Esophagus muscularis mucosa (tissue), 4 donors: ENCODE measurements at regions not wholly inside any gene's neighbourhood (a gene's known extent, or its start where the extent isn't known, plus 50 kb on each side); places are given as distances from the start of the nearest gene placed in this dataset.
"Not testable (repeated sequence)": the region's sequence is repeated elsewhere in the genome, so short reads cannot be mapped to it uniquely, and the experiment has no call there.

Source experiments
- DNase-seq: peaks from one replicate; pipeline ENCODE4 v3.0.0-alpha.2; 2017; ENCODE audit errors: extremely low spot score
- H3K27ac ChIP-seq, 4 donors: fragments of 200-600 bp; sonication (generic); replicated peaks in 1 of 4; 1 replicate in 3 of 4; 2 replicates in 1 of 4; pipeline ENCODE4 v1.5.1; 2016 to 2019; ENCODE audit warnings: mild to moderate bottlenecking in 1 of 4
- H3K27me3 ChIP-seq, 4 donors: fragments of 200-600 bp; sonication (generic); one replicate each; pipeline versions ENCODE4 v1.5.1 to v1.6.0; 2016 to 2019
- H3K36me3 ChIP-seq, 4 donors: fragments of 200-600 bp; sonication (generic); one replicate each; pipeline ENCODE4 v1.5.1; 2016 to 2019
- H3K4me1 ChIP-seq, 4 donors: fragments of 200-600 bp; sonication (generic); one replicate each; pipeline ENCODE4 v1.5.1; 2016 to 2019
- H3K4me3 ChIP-seq, 4 donors: fragments of 200-600 bp; sonication (generic); 1 replicate in 2 of 4; 2 replicates in 2 of 4; pipeline ENCODE4 v1.5.1; 2016 to 2019; ENCODE audit warnings: mild to moderate bottlenecking in 4 of 4, moderate library complexity in 1 of 4
- H3K9me3 ChIP-seq, 4 donors: fragments of 200-600 bp; sonication (generic); 1 replicate in 3 of 4; 2 replicates in 1 of 4; pipeline ENCODE4 v1.5.1; 2016 to 2019
- EP300 ChIP-seq: sonication (generic); formaldehyde crosslinking; IDR thresholded peaks from one replicate; pipeline ENCODE4 v1.6.1; 2017; ENCODE audit warnings: antibody characterized with exemption
- POLR2A ChIP-seq: fragments of 450-650 bp; IDR thresholded peaks from one replicate; pipeline ENCODE4 v1.6.1; 2017; ENCODE audit warnings: antibody characterized with exemption, moderate library complexity, mild to moderate bottlenecking, low read depth
- POLR2AphosphoS5 ChIP-seq, 2 donors: sonication (generic); formaldehyde crosslinking; IDR thresholded peaks; one replicate each; pipeline ENCODE4 v1.6.1; 2017; ENCODE audit warnings: antibody characterized with exemption in 2 of 2
- WGBS: methylation state at CpG from one replicate; pipeline ENCODE4 v1.1.5; 2018; 5-methylcytosine and 5-hydroxymethylcytosine counted together
- intact Hi-C: fragments of 100-400 bp; cut with DNase I; formaldehyde crosslinking; loops from one replicate; pipeline ENCODE4 v1.15.1; 2023
- TF ChIP-seq, protein P1 (sequence below), 3 experiments: fragments of 200-600 bp in 2 of 3; fragments of 450-650 bp in 1 of 3; sonication (generic) in 2 of 3; IDR thresholded peaks; one replicate each; pipeline ENCODE4 v1.5.1; 2017 to 2019; ENCODE audit warnings: antibody characterized with exemption in 3 of 3, mild to moderate bottlenecking in 2 of 3, moderate library complexity in 1 of 3

DNA sequence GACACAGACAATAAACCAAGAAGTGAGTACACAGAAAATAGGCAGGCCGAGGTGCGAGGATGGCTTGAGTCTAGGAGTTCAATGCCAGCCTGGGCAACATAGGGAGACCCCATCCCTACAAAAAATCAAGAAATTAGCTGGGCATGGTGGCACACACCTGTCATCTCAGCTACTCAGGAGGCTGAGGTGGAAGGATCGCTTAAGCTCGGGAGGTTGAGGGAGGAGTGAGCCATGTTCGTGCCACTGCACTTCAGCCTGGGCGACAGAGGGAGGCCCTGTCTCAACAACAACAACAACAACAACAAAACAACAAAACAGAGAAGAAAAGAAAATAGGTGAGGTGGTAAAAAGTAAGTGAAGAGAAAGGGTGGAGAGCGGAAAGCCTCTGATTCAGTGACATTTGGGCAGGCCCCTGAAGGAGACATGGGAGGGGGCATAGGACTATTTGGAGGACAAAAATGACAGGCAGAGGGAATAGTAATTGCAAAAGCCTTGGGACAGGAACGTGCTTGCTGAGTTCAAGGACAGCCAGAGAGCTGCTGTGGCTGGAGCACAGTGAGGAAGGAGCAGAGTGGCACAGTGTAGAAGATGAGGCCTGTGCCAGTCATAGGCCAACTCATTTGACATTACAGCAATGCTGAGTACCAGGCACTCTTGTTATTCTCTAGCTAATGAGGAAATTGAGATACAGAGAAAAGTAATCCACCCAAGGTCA is 160.6 kb downstream of the VEGFA start:
- Histone ChIP-seq H3K27ac (no peak overlapping the region), H3K36me3 (no peaks in the 10 kb centered on the region), H3K4me3 (no peak overlapping the region), H3K27me3 (no peaks in the 10 kb centered on the region), H3K9me3 (no peaks in the 10 kb centered on the region), H3K4me1 (peaks cover 0 to 38% (median 22%) of the 10 kb centered on the region in 4 donors)
- 93% methylated on average over 8 of the region's 8 CpGs for WGBS
- DNase-seq = no peak
- TF ChIP-seq EP300 (no peak), POLR2AphosphoS5 (IDR thresholded peaks at IDR 0.05) (no peak), POLR2A (no peak)
- TF ChIP-seq, protein P1, sequence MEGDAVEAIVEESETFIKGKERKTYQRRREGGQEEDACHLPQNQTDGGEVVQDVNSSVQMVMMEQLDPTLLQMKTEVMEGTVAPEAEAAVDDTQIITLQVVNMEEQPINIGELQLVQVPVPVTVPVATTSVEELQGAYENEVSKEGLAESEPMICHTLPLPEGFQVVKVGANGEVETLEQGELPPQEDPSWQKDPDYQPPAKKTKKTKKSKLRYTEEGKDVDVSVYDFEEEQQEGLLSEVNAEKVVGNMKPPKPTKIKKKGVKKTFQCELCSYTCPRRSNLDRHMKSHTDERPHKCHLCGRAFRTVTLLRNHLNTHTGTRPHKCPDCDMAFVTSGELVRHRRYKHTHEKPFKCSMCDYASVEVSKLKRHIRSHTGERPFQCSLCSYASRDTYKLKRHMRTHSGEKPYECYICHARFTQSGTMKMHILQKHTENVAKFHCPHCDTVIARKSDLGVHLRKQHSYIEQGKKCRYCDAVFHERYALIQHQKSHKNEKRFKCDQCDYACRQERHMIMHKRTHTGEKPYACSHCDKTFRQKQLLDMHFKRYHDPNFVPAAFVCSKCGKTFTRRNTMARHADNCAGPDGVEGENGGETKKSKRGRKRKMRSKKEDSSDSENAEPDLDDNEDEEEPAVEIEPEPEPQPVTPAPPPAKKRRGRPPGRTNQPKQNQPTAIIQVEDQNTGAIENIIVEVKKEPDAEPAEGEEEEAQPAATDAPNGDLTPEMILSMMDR (IDR thresholded peaks at IDR 0.05) = no peak
- intact Hi-C loops = no loop called here

DNA sequence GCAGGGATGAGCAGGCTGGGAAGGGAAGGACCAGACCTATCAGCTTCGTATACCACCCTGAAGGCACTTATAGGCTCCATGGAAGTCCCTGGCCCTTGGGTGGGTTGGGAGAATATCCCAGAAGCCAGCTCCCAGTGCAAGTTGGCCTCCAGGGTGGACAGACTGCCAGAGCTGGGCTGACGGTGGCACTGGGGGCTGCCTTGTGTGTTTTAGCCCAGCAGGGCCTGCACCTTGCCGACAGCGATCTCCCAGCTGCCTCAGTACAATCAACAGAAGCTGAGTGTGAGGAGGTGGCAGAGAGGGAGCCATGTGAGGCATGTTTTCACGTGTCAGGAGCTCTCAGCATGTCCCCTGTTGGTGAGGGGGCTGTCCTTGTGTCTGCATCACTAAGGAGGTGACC is 159.5 kb downstream of the VEGFA start:
- no peak overlapping the region for H3K4me3 ChIP-seq
- 94% methylated on average over 4 of the region's 5 CpGs for WGBS
- intact Hi-C loops = no loop called here
- no peaks in the 10 kb centered on the region for H3K36me3 ChIP-seq
- H3K27me3 ChIP-seq = no peaks in the 10 kb centered on the region
- DNase-seq = no peak
- peaks cover 0 to 38% (median 23%) of the 10 kb centered on the region in 4 donors for H3K4me1 ChIP-seq
- no peaks in the 10 kb centered on the region for H3K9me3 ChIP-seq
- H3K27ac ChIP-seq = no peak overlapping the region
- TF ChIP-seq POLR2AphosphoS5 (IDR thresholded peaks at IDR 0.05) = no peak
- TF ChIP-seq POLR2A = no peak
- TF ChIP-seq, protein P1 (IDR thresholded peaks at IDR 0.05) = no peak
- TF ChIP-seq EP300 = no peak

DNA sequence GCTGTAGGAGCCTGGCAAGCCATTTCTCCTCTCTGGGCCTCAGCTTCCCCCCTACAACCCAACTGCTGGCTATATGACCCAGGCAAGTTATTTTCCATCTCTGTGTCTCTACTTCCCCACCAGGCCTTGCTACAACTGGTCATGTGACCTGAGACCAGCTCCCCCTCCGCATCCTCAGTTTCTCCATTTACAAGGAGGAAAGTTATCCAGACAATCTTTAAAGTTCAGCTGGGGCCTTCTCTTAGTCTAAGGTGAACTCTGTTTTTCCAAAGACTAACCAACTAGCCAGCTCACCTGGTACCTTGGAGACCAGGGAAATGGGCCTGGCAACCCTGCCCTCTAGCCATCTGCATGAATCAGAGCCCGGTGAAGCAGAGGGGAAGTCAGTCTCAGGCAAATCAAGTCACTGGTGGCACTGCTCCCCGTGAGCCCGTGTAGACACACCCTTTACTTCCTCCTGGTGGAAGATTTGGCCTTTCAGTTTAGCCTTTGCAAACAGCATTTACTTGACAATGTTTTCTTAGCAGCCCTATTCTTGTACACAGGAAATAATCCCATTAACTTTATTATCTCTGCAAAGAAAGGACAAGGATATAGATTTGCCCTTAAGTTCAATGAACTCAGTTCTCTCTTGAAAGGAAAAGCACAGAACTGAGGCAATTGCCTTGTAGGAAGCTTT is 157.7 kb downstream of the VEGFA start:
- Histone ChIP-seq H3K4me1 (peaks cover 0 to 28% (median 13%) of the 10 kb centered on the region in 4 donors), H3K9me3 (no peaks in the 10 kb centered on the region), H3K36me3 (no peaks in the 10 kb centered on the region), H3K27ac (no peak overlapping the region), H3K4me3 (no peak overlapping the region), H3K27me3 (no peaks in the 10 kb centered on the region)
- DNase-seq = no peak
- intact Hi-C loops = no loop called here
- TF ChIP-seq POLR2AphosphoS5 (IDR thresholded peaks at IDR 0.05) = no peak
- no peak for TF ChIP-seq POLR2A
- TF ChIP-seq, protein P1 (IDR thresholded peaks at IDR 0.05) = no peak
- 66% methylated on average over 4 of the region's 4 CpGs for WGBS

DNA sequence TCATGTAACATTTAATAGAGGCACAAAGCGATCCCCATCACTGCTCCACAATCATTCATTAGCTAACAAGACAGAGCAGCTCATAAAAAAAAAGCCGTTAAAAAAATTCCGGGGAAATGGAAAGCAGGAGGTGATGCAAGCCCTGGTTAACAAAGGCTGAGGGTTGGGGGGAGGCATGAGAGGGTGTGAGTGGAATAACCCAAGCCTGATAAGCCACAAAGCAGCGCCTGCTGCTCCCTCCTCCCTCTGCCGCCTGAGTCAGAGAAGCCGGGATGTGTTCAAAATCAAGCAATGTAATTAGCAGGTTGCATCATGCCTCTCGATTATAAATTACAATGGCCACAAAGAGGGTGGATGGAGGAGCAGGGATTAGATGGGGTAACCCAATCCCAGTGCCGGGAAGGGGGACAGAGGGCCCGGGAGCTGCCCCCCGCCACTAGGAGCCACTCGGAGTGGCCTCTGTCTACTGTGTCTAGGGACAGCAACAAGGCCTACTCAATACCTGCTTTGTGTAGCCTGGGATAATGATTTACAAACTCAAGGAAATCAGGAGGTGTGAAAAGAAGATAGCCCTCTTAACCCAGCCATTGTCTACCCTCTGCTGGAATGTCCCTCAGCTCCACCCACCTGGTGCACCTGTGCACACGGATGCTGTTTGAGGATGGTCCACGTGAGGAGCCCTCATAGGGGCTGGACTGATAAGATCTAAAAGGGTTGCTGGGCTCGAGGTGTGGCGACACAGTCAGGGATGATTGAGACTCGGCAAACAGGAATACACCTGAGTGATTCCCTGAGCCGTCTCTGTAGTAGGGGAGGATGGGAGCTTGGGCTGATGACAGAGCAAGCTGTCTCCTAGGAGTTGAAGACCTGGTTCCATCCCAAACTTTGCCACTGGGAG is 156.9 kb downstream of the VEGFA start:
- 82% methylated on average over 17 of the region's 17 CpGs for WGBS
- no peak for DNase-seq

DNA sequence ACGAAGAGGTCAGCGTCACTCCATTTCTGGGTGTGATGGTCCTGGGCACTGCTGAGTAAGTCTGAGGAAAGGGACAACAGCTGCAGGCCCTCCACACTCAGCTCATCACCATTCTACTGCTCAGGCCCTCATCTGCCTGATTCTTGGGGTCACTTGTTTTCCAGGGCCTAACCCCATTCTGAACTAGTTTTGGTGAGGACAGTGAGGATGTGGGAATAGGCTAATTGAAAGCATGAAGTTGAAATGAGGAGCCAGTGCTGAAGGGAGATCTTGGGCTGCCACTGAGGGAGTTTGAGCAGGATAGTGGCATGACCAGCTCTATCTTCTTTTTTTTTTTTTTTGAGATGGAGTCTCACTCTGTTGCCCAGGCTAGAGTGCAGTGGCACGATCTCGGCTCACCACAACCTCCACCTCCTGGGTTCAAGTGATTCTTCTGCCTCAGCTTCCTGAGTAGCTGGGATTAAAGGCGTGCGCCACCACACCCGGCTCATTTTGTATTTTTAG is 155.7 kb downstream of the VEGFA start:
- H3K36me3 ChIP-seq, intact Hi-C loops, H3K4me3 ChIP-seq, DNase-seq, H3K9me3 ChIP-seq, H3K27me3 ChIP-seq, H3K27ac ChIP-seq: not testable (repeated sequence)
- 97% methylated on average over 7 of the region's 7 CpGs for WGBS
- peaks cover 0 to 13% (median 5%) of the 10 kb centered on the region in 4 donors for H3K4me1 ChIP-seq

More for the DNA sequence above, 156.9 kb downstream of the VEGFA start:
- no peaks in the 10 kb centered on the region for H3K36me3 ChIP-seq
- H3K27me3 ChIP-seq = no peaks in the 10 kb centered on the region
- H3K4me3 ChIP-seq = no peak overlapping the region
- intact Hi-C loops = no loop called here
- no peak overlapping the region for H3K27ac ChIP-seq
- peaks cover 0 to 22% (median 11%) of the 10 kb centered on the region in 4 donors for H3K4me1 ChIP-seq
- H3K9me3 ChIP-seq = no peaks in the 10 kb centered on the region
- no peak for TF ChIP-seq POLR2A
